Erythroblast (primary cell): ENCODE measurements at regions not wholly inside any gene's neighbourhood (a gene's known extent, or its start where the extent isn't known, plus 50 kb on each side); places are given as distances from the start of the nearest gene placed in this dataset.

Source experiments
- GATA1 ChIP-seq: IDR thresholded peaks from 2 replicates; pipeline ENCODE4 v1.6.1; 2011; ENCODE audit warnings: low read depth, mild to moderate bottlenecking, control low read depth, low read length, moderate library complexity
- POLR2A ChIP-seq: IDR thresholded peaks from 2 replicates; pipeline ENCODE4 v1.6.1; 2011; ENCODE audit warnings: mild to moderate bottlenecking, low read length

DNA sequence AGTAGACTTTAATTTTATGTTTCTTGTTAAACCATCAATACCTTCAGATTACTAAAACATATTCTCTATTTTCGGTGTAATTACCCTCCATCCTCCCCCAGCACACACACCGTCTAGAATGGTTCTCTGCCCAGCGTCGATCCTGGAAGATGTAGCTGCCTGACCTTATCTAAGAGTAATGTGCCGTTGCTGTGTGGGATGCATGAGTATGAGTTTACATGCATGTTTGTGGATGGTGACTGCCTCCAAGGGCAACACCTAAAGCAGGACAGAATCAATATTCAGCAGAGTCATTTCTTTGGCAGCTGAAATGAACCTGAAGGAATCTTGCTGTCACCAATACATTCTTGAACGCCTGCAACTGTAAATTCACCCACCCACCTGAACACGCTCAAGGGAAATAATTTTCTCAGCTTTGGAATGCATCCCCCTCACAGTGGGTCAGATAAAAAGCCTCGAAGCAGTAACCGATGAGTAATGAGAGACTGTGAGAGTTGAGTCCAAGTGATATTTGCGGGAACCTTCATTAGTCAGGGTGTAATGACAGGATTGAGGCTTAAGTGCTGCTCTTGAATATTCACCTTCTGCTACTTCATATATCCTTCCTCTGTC is 155.8 kb upstream of the RND3 start:
- TF ChIP-seq POLR2A: no peak
- TF ChIP-seq GATA1: no peak
